SK-N-SH treated with all-trans-retinoic acid at 6 μM for 48 hours (cell line): ENCODE measurements at regions not wholly inside any gene's neighbourhood (a gene's known extent, or its start where the extent isn't known, plus 50 kb on each side); places are given as distances from the start of the nearest gene placed in this dataset.

Experiments
- OSR1 ChIP-seq: fragments of 250-450 bp; sonication (Bioruptor Pico); IDR thresholded peaks from 2 replicates; pipeline ENCODE4 v1.8.0; 2022; ENCODE audit warnings: moderate library complexity, mild to moderate bottlenecking, inconsistent platforms
- PPARA ChIP-seq: fragments of 250-450 bp; sonication (Bioruptor Pico); IDR thresholded peaks from 2 replicates; pipeline ENCODE4 v1.5.0; 2020; ENCODE audit warnings: mild to moderate bottlenecking, borderline replicate concordance
- RARB ChIP-seq: fragments of 250-450 bp; sonication (Bioruptor Pico); IDR thresholded peaks from 2 replicates; pipeline ENCODE4 v1.8.0; 2021; ENCODE audit warnings: mild to moderate bottlenecking, moderate library complexity
- ZFP3 ChIP-seq: fragments of 250-450 bp; sonication (Bioruptor Pico); IDR thresholded peaks from 2 replicates; pipeline ENCODE4 v1.5.0; 2020; ENCODE audit warnings: mild to moderate bottlenecking, moderate library complexity
- TF ChIP-seq, protein P1 (sequence below): fragments of 250-450 bp; sonication (Bioruptor Pico); IDR thresholded peaks from 2 replicates; pipeline ENCODE4 v1.8.0; 2020; ENCODE audit warnings: mild to moderate bottlenecking, moderate library complexity, borderline replicate concordance

DNA sequence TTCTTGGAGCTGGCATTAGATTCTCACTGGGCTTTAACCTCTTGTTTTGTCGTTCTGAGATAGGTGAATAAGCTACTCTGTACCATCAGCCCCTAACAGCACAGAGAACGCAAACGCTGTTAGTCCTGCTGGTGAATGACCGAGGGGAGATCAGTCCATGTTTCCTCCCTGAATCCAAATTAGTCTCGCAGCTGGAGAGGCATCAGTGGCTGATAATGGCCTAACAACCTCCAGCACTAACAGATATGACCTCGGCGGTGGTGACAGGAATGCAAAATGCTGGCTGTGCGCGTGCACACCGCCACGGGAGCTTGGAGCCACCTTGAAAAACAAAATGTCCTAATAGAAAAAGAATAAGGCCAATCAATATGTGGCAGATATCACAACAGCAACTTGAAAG is 77.6 kb upstream of the IRX1 start:
- TF ChIP-seq ZFP3 (CRISPR knock-in tag) (no peak), RARB (no peak), OSR1 (CRISPR knock-in tag) (no peak), PPARA (CRISPR knock-in tag) (no peak)
- TF ChIP-seq, protein P1, sequence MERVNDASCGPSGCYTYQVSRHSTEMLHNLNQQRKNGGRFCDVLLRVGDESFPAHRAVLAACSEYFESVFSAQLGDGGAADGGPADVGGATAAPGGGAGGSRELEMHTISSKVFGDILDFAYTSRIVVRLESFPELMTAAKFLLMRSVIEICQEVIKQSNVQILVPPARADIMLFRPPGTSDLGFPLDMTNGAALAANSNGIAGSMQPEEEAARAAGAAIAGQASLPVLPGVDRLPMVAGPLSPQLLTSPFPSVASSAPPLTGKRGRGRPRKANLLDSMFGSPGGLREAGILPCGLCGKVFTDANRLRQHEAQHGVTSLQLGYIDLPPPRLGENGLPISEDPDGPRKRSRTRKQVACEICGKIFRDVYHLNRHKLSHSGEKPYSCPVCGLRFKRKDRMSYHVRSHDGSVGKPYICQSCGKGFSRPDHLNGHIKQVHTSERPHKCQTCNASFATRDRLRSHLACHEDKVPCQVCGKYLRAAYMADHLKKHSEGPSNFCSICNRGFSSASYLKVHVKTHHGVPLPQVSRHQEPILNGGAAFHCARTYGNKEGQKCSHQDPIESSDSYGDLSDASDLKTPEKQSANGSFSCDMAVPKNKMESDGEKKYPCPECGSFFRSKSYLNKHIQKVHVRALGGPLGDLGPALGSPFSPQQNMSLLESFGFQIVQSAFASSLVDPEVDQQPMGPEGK (CRISPR knock-in tag), result no peak
